ENCODE measurements at regions not wholly inside any gene's neighbourhood (a gene's known extent, or its start where the extent isn't known, plus 50 kb on each side); places are given as distances from the start of the nearest gene placed in this dataset.

GRCh38 chr2:150153646-150154307 lies 333.7 kb downstream of the RND3 start:
- TF ChIP-seq POLR2A (IDR thresholded peaks at IDR 0.05) = no peak
- no peak for TF ChIP-seq CTCF (IDR thresholded peaks at IDR 0.05)
- TF ChIP-seq POLR2AphosphoS5 (IDR thresholded peaks at IDR 0.05) = no peak
- no peak for TF ChIP-seq EP300 (IDR thresholded peaks at IDR 0.05)
- 67% methylated on average over 2 of the region's 2 CpGs for WGBS
- Histone ChIP-seq H3K4me1 (no peaks in the 10 kb centered on the region), H3K4me3 (no peak overlapping the region), H3K36me3 (no peaks in the 10 kb centered on the region), H3K27ac (no peak overlapping the region), H3K9me3 (no peaks in the 10 kb centered on the region), H3K27me3 (no peaks in the 10 kb centered on the region)
- DNase-seq (ENCODE audit: low spot score in 2 of 2) = no peak

GRCh38 chr2:150152230-150152629 lies 335.2 kb downstream of the RND3 start:
- no peaks in the 10 kb centered on the region for H3K9me3 ChIP-seq
- TF ChIP-seq CTCF (IDR thresholded peaks at IDR 0.05) (no peak), POLR2AphosphoS5 (IDR thresholded peaks at IDR 0.05) (no peak), POLR2A (IDR thresholded peaks at IDR 0.05) (no peak), EP300 (IDR thresholded peaks at IDR 0.05) (no peak)

GRCh38 chr2:150150144-150150543 lies 337.3 kb downstream of the RND3 start:
- Histone ChIP-seq H3K4me1 (no peaks in the 10 kb centered on the region), H3K27ac (no peak overlapping the region), H3K27me3 (no peaks in the 10 kb centered on the region), H3K4me3 (no peak overlapping the region), H3K9me3 (peaks cover 14% of the 10 kb centered on the region), H3K36me3 (no peaks in the 10 kb centered on the region)
- TF ChIP-seq CTCF (IDR thresholded peaks at IDR 0.05) (no peak), POLR2AphosphoS5 (IDR thresholded peaks at IDR 0.05) (no peak), EP300 (IDR thresholded peaks at IDR 0.05) (no peak), POLR2A (IDR thresholded peaks at IDR 0.05) (no peak)
- 41% methylated on average over 2 of the region's 2 CpGs for WGBS
- no peak for DNase-seq (ENCODE audit: low spot score in 2 of 2)

More at GRCh38 chr2:150152230-150152629, 335.2 kb downstream of the RND3 start:
- WGBS = 94% methylated on average over 2 of the region's 2 CpGs
- Histone ChIP-seq H3K27ac (no peak overlapping the region), H3K4me3 (no peak overlapping the region), H3K27me3 (no peaks in the 10 kb centered on the region), H3K4me1 (no peaks in the 10 kb centered on the region), H3K36me3 (no peaks in the 10 kb centered on the region)
- DNase-seq (ENCODE audit: low spot score in 2 of 2) = no peak

GRCh38 chr2:150147889-150148683 lies 339.4 kb downstream of the RND3 start:
- 90% methylated on average over 6 of the region's 6 CpGs for WGBS
- Histone ChIP-seq H3K27me3 (no peaks in the 10 kb centered on the region), H3K9me3 (peaks cover 14% of the 10 kb centered on the region), H3K27ac (no peak overlapping the region), H3K36me3 (no peaks in the 10 kb centered on the region), H3K4me1 (no peaks in the 10 kb centered on the region), H3K4me3 (no peak overlapping the region)
- no peak for DNase-seq (ENCODE audit: low spot score in 2 of 2)
- TF ChIP-seq POLR2AphosphoS5 (IDR thresholded peaks at IDR 0.05) (no peak), CTCF (IDR thresholded peaks at IDR 0.05) (no peak), POLR2A (IDR thresholded peaks at IDR 0.05) (no peak), EP300 (IDR thresholded peaks at IDR 0.05) (no peak)

- TF ChIP-seq EP300 (IDR thresholded peaks at IDR 0.05) = no peak
- no peak for TF ChIP-seq POLR2AphosphoS5 (IDR thresholded peaks at IDR 0.05)
- TF ChIP-seq CTCF (IDR thresholded peaks at IDR 0.05) = no peak
- no peak for TF ChIP-seq POLR2A (IDR thresholded peaks at IDR 0.05)
- Histone ChIP-seq H3K4me1 (no peaks in the 10 kb centered on the region), H3K27ac (no peak overlapping the region), H3K9me3 (peaks cover 14% of the 10 kb centered on the region), H3K27me3 (no peaks in the 10 kb centered on the region), H3K36me3 (no peaks in the 10 kb centered on the region), H3K4me3 (no peak overlapping the region)
- DNase-seq (ENCODE audit: low spot score in 2 of 2) = no peak
- 83% methylated on average over 1 of the region's 1 CpG for WGBS
These were observed 340.6 kb downstream of the RND3 start for GRCh38 chr2:150146879-150147278.

Data from suprapubic skin (tissue), 4 donors.